H1 (cell line): ENCODE measurements at regions not wholly inside any gene's neighbourhood (a gene's known extent, or its start where the extent isn't known, plus 50 kb on each side); places are given as distances from the start of the nearest gene placed in this dataset.

Experiments
- CBX8 ChIP-seq: fragments of 300-800, 300-1000 bp; sonication (generic); IDR thresholded peaks from 2 replicates; pipeline ENCODE4 v1.7.1; 2016; ENCODE audit warnings: low read depth, low read length, borderline replicate concordance
- CHD7 ChIP-seq: fragments of 300-600 bp; sonication (generic); IDR thresholded peaks from 2 replicates; pipeline ENCODE4 v1.7.1; 2012; ENCODE audit warnings: low read length, moderate library complexity, mild to moderate bottlenecking, inconsistent platforms; ENCODE audit not compliant: insufficient replicate concordance
- EGR1 ChIP-seq: IDR thresholded peaks from 2 replicates; pipeline ENCODE4 v1.6.1; 2011; ENCODE audit warnings: low read depth, low read length, borderline replicate concordance
- GABPA ChIP-seq: IDR thresholded peaks from 2 replicates; pipeline ENCODE4 v1.6.1; 2011; ENCODE audit warnings: mild to moderate bottlenecking, low read length, moderate library complexity, borderline replicate concordance; ENCODE audit not compliant: insufficient read depth
- JUND ChIP-seq: IDR thresholded peaks from 2 replicates; pipeline ENCODE4 v1.6.1; 2011; ENCODE audit warnings: mild to moderate bottlenecking, improper control_type of control experiment, low read length
- KDM1A ChIP-seq: fragments of 200-600, 300-600 bp; sonication (generic); IDR thresholded peaks from 2 replicates; pipeline ENCODE4 v1.7.1; 2016; ENCODE audit warnings: mild to moderate bottlenecking, low read length, borderline replicate concordance
- MAFK ChIP-seq: IDR thresholded peaks from 2 replicates; pipeline ENCODE4 v1.6.1; 2012; ENCODE audit warnings: low read depth, mild to moderate bottlenecking, improper control_type of control experiment, low read length
- NRF1 ChIP-seq: IDR thresholded peaks from 2 replicates; pipeline ENCODE4 v1.6.1; 2011; ENCODE audit warnings: mild to moderate bottlenecking, low read depth, low read length, improper control_type of control experiment
- POLR2A ChIP-seq, 2 experiments: IDR thresholded peaks; 1 replicate in 1 of 2; 2 replicates in 1 of 2; pipeline ENCODE4 v1.6.1; 2011; ENCODE audit warnings: low read depth in 2 of 2, low read length in 2 of 2, mild to moderate bottlenecking in 2 of 2; ENCODE audit errors: control extremely low read depth in 1 of 2
- RFX5 ChIP-seq: IDR thresholded peaks from 2 replicates; pipeline ENCODE4 v1.6.1; 2011; ENCODE audit warnings: low read depth, low read length, improper control_type of control experiment, borderline replicate concordance
- SUZ12 ChIP-seq: fragments of 200-600 bp; sonication (generic); IDR thresholded peaks from 2 replicates; pipeline ENCODE4 v1.6.1; 2012; ENCODE audit warnings: mild to moderate bottlenecking, inconsistent platforms, low read length, moderate library complexity, mixed read lengths
- USF2 ChIP-seq: IDR thresholded peaks from 2 replicates; pipeline ENCODE4 v1.6.1; 2011; ENCODE audit warnings: low read length, improper control_type of control experiment

DNA sequence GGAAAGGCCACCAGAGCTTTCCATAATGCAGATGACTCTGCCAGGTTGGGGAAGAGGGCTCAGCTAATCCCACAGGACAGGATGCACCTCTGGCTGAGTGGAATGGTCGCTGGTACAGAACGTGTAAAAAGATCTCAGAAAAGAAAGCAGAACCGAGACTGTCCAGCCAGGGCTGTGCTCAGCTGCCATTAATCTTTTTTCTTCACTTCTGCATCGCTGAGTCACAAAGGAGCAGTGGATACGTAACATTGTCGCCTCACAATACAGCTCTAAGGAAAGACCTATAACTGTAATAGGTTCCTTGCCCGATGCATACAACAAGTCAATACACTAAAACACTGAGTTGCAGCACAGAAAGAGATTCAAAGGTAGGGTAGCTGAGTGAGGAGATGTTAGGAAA, 354.2 kb downstream of the EN1 start (continued):
- TF ChIP-seq CHD7 (no peak), SUZ12 (no peak), EGR1 (no peak), GABPA (no peak), MAFK (no peak), POLR2A (IDR thresholded peaks at IDR 0.05; ENCODE audit: control extremely low read depth in 1 of 2, low read depth in 2 of 2, low read length in 2 of 2) (no peak), USF2 (no peak), RFX5 (no peak), JUND (no peak), KDM1A (no peak), NRF1 (no peak), CBX8 (no peak)
